BJ (cell line): ENCODE measurements at regions not wholly inside any gene's neighbourhood (a gene's known extent, or its start where the extent isn't known, plus 50 kb on each side); places are given as distances from the start of the nearest gene placed in this dataset.

ENCODE experiments used
- CTCF ChIA-PET: fragments of 350-600 bp; formaldehyde crosslinking; extraction: SDS; loops from one replicate; lab custom pipeline; 2021; ENCODE audit warnings: antibody characterized with exemption, inconsistent platforms; lab: Yijun Ruan, JAX
- POLR2A ChIA-PET: fragments of 300-600 bp; sonication (Branson Sonifier 250); formaldehyde crosslinking; extraction: SDS; loops from one replicate; lab custom pipeline; 2021; ENCODE audit warnings: antibody characterized with exemption; lab: Charles Lee
- DNase-seq: peaks from one replicate; pipeline ENCODE4 v3.0.0-alpha.2; 2011; ENCODE audit warnings: low read depth
- H3K27me3 ChIP-seq: 2 replicates; pipeline ENCODE4 v1.6.0; 2011; ENCODE audit warnings: low read length; ENCODE audit not compliant: control insufficient read depth, insufficient read depth
- H3K36me3 ChIP-seq: 2 replicates; pipeline ENCODE4 v1.5.1; 2011; ENCODE audit warnings: low read length; ENCODE audit not compliant: control insufficient read depth, insufficient read depth
- H3K4me3 ChIP-seq: 2 replicates; pipeline ENCODE4 v1.5.1; 2011; ENCODE audit warnings: low read depth, mild to moderate bottlenecking, control low read depth, low read length
- TF ChIP-seq, protein P1 (sequence below): IDR thresholded peaks from 2 replicates; pipeline ENCODE4 v1.5.1; 2011; ENCODE audit warnings: low read depth, mild to moderate bottlenecking, control low read depth, inconsistent platforms, low read length, moderate library complexity; ENCODE audit not compliant: insufficient read depth

DNA sequence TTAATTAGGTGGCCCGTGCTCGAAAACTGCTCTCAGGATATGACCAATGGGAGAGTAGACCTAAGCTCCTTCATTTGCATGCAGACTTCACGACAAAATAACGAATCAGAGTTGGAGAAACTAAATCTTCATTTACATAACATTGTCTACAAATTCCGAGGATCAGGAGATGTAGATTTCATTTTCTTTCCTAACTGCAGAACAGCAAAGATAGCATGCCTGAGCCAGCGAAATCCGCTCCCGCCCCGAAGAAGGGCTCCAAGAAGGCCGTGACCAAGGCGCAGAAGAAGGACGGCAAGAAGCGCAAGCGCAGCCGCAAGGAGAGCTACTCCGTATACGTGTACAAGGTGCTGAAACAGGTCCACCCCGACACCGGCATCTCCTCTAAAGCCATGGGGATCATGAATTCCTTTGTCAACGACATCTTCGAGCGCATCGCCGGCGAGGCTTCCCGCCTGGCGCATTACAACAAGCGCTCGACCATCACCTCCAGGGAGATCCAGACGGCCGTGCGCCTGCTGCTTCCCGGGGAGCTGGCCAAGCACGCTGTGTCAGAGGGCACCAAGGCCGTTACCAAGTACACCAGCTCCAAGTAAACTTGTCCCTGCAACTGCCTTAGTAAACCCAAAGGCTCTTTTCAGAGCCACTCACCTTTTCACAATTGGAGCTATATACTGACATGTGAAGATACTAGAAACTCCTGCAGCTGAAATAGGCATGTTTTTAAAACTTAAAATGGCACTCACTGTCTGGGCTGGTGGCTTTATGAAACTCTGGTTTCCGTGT is 96.5 kb downstream of the HFE start:
- DNase-seq: peak; percentile 92
- Histone ChIP-seq H3K27me3 (no peaks in the 10 kb centered on the region), H3K36me3 (no peaks in the 10 kb centered on the region), H3K4me3 (peak overlapping the region; percentile 32)
- CTCF ChIA-PET: interaction anchor here (0.6 to 3.9 kb wide), 4 partner anchors 9 to 151 kb away, joined by 3 to 24 read pairs (median 4); a partner anchor contains a TSS
- TF ChIP-seq, protein P1, sequence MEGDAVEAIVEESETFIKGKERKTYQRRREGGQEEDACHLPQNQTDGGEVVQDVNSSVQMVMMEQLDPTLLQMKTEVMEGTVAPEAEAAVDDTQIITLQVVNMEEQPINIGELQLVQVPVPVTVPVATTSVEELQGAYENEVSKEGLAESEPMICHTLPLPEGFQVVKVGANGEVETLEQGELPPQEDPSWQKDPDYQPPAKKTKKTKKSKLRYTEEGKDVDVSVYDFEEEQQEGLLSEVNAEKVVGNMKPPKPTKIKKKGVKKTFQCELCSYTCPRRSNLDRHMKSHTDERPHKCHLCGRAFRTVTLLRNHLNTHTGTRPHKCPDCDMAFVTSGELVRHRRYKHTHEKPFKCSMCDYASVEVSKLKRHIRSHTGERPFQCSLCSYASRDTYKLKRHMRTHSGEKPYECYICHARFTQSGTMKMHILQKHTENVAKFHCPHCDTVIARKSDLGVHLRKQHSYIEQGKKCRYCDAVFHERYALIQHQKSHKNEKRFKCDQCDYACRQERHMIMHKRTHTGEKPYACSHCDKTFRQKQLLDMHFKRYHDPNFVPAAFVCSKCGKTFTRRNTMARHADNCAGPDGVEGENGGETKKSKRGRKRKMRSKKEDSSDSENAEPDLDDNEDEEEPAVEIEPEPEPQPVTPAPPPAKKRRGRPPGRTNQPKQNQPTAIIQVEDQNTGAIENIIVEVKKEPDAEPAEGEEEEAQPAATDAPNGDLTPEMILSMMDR: no peak
- POLR2A ChIA-PET: interaction anchor here (0.6 to 2.0 kb wide), 13 partner anchors 11 to 949 kb away, joined by 3 to 27 read pairs (median 5); a partner anchor contains a TSS

DNA sequence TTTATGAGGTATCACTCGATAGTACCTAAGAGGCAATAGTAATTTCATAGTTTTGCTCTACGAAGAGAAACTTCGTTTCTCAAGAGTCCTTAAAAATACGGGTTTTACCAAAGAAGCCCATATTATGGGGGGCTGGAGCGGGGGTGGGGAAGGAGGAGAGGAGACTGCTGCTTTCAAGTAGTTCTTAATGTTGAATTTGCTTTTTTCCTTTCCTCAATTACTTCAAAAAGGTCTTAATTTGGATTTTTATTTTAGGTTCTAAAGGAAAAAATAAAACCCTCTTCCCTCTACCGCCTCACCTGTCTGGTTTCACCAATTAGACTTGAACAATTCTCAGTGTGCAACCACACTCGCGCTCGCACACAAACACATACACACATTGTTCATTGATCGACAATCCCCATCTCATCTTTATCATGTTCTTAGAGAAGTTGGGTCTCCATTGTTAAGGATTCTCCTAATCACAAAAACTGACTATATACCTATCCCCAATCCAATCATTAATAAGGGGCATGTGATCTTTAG is 97.2 kb downstream of the HFE start:
- H3K36me3 ChIP-seq: no peaks in the 10 kb centered on the region
- H3K4me3 ChIP-seq: peak overlapping the region; percentile 32
- ChIA-PET POLR2A (interaction anchor here (0.8 to 2.0 kb wide), 7 partner anchors 11 to 88 kb away, joined by 3 to 27 read pairs (median 12); a partner anchor contains a TSS), CTCF (interaction anchor here (0.7 to 3.9 kb wide), 3 partner anchors 9 to 11 kb away, joined by 5 to 24 read pairs (median 5); no protein-coding TSS in a partner anchor)
- no peaks in the 10 kb centered on the region for H3K27me3 ChIP-seq
- TF ChIP-seq, protein P1: no peak
- DNase-seq: no peak

DNA sequence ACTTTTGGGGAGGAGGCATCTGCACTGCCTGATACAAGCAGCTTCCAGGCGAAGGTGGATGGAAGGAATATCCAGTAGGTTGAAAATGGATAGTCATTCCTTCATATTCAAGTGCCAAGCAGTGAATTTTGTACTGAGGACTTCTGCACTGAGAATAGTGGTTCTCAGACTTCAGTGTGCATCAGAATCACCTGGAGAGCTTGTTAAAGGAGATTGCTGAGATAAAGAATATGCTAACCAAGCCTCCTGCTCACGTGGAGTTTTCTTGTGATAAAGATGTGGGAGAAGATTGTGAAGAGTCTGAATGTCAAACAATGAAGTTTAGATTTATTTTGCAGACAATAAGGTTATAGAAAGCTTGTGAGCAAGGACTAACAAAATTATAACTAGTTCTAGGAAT is 97.8 kb downstream of the HFE start:
- CTCF ChIA-PET: interaction anchor here (1.4 to 3.9 kb wide), 2 partner anchors 9 to 12 kb away, joined by 5 to 24 read pairs; no protein-coding TSS in a partner anchor

DNA sequence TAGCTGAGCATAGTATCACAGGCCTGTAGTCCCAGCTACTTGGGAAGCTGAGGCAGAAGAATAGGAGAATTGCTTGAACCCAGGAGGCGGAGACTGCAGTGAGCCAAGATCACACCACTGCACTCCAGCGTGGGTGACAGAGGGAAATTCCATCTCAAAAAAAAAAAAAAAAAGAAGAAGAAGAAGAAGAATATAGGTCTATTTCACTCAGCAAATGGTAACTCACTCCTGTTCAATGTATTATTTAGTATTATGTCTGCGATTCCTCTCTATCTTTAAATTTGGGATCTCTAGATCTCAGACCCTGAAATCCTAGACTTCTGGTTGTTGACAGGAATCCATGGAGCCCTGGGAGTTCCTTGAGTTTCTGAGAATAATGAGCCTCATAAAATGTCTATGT is 98.6 kb downstream of the HFE start:
- Histone ChIP-seq H3K36me3 (no peaks in the 10 kb centered on the region), H3K4me3 (no peak overlapping the region), H3K27me3 (no peaks in the 10 kb centered on the region)
- CTCF ChIA-PET: interaction anchor here (1.4 to 3.9 kb wide), 2 partner anchors 10 to 13 kb away, joined by 5 to 24 read pairs; no protein-coding TSS in a partner anchor
- POLR2A ChIA-PET: no interaction called here
- DNase-seq: no peak
- TF ChIP-seq, protein P1: no peak

More for the DNA sequence above, 97.8 kb downstream of the HFE start:
- H3K27me3 ChIP-seq: no peaks in the 10 kb centered on the region
- TF ChIP-seq, protein P1: no peak
- POLR2A ChIA-PET: no interaction called here
- no peaks in the 10 kb centered on the region for H3K36me3 ChIP-seq
- no peak overlapping the region for H3K4me3 ChIP-seq
- DNase-seq: no peak

DNA sequence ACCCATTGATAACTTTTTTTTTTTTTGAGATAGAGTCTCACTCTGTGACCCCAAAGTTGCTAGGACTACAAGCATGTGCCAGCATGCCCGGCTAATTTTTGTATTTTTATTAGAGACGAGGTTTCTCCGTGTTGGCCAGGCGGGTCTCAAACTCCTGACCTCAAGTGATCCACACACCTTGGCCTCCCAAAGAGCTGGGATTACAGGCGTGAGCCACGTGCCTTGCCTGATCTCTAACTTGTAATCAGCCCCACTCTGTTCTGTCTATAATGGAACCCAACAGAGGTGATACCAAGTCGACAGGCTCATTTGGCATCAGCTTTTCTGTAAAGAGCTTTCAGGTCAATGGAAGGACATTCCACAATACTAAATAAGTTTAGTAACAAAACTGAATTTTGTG is 99.4 kb downstream of the HFE start:
- CTCF ChIA-PET: interaction anchor here (1.1 kb wide), 1 partner anchor 28 kb away, joined by 3 read pairs; no protein-coding TSS in a partner anchor

More for the DNA sequence above, 99.4 kb downstream of the HFE start:
- H3K27me3 ChIP-seq: no peaks in the 10 kb centered on the region
- DNase-seq: no peak
- no peak overlapping the region for H3K4me3 ChIP-seq
- TF ChIP-seq, protein P1: no peak
- no peaks in the 10 kb centered on the region for H3K36me3 ChIP-seq
- POLR2A ChIA-PET: no interaction called here
